ENCODE measurements at regions not wholly inside any gene's neighbourhood (a gene's known extent, or its start where the extent isn't known, plus 50 kb on each side); places are given as distances from the start of the nearest gene placed in this dataset.

DNA sequence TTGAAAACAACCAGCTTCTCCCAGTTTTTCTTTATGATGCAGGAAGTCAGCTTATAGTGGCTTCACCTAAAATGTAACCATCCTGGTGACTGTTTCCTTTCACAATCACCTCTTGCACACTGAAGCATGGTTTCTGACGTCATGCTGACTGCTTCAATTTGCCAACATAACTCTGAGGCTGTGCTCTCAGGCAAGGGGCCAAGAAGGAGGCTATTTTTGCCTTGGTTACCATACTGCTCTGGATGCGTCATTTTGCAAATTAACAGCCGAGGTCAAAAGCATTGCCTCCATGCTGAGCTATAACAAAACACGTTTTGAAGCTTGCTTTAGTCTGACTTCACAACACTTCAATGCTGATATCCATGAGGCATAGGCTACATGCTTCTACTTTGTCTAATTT lies 397.8 kb downstream of the METTL4 start:
- H3K9ac ChIP-seq (ENCODE audit: low read length) = no peak overlapping the region
- H4K20me1 ChIP-seq (ENCODE audit: insufficient read depth) = no peaks in the 10 kb centered on the region
- H3K27ac ChIP-seq (ENCODE audit: low read depth, low read length) = no peak overlapping the region
- POLR2A ChIA-PET = no interaction called here
- intact Hi-C loops (cut with micrococcal nuclease) = no loop called here
- CTCF ChIA-PET = no interaction called here
- H3K4me2 ChIP-seq (ENCODE audit: low read length) = no peak overlapping the region
- RAD21 ChIA-PET (ENCODE audit: low non-redundant PET in 1 of 2, low total read pairs in 2 of 2, uncharacterized antibody in 2 of 2, unreplicated experiment in 2 of 2) = no interaction called here
- H3K36me3 ChIP-seq (ENCODE audit: control insufficient read depth in 1 of 2, insufficient read depth in 2 of 2, low read length in 2 of 2) = no peaks in the 10 kb centered on the region
- H3K4me1 ChIP-seq (ENCODE audit: control insufficient read depth in 1 of 2, insufficient read depth in 2 of 2, low read length in 2 of 2) = no peaks in the 10 kb centered on the region
- BruUV-seq (replicated peaks) = no TSS peak
- ATAC-seq (no peak), DNase-seq (ENCODE audit: low read depth, low spot score) (no peak)
- H3K9me2 ChIP-seq (ENCODE audit: insufficient read depth) = no peaks in the 10 kb centered on the region
- no peak for TF ChIP-seq EGR1 (IDR thresholded peaks at IDR 0.05; ENCODE audit: low read depth)
- TF ChIP-seq POLR2A (IDR thresholded peaks at IDR 0.05; ENCODE audit: borderline replicate concordance, extremely low read depth, insufficient read depth, insufficient read length) = no peak
- TF ChIP-seq CEBPB (IDR thresholded peaks at IDR 0.05; ENCODE audit: low read depth) = no peak
- H3K27me3 ChIP-seq (ENCODE audit: insufficient read depth, low read length) = 0 out of 2 replicates have a peak, but pooled peaks cover 3% of the 10 kb centered on the region
- H3K4me3 ChIP-seq (replicated peaks in 1 of 2; ENCODE audit: low read depth in 1 of 2, low read length in 2 of 2) = no peak overlapping the region
- H3K9me3 ChIP-seq (ENCODE audit: control insufficient read depth in 1 of 2, insufficient read depth in 1 of 2, low read depth in 1 of 2, low read length in 2 of 2) = no peaks in the 10 kb centered on the region
- no peaks in the 10 kb centered on the region for H3K79me2 ChIP-seq (ENCODE audit: insufficient read depth, low read length)
- no peak overlapping the region for H2AFZ ChIP-seq (ENCODE audit: low read depth, low read length, poor library complexity, severe bottlenecking)

DNA sequence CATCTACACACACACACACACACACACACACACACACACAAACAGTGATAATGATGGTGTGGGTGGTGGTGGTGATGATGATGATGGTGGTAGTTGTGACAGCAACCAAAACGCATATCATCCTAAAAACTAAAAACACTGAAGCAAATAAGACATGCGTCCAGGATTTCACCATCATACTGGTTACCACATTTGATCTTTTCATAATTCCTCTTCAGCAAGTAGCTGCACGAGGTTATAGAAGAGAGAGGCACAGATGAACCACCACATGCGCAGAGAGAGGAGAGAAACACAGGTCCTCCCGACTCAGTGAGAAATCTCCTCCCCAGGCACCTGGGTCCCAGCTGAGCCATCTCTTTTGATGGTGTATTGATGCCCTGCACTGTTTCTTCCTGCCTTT lies 393.3 kb downstream of the METTL4 start:
- Histone ChIP-seq H2AFZ (ENCODE audit: low read depth, low read length, poor library complexity, severe bottlenecking) (no peak overlapping the region), H3K27ac (ENCODE audit: low read depth, low read length) (no peak overlapping the region), H3K36me3 (ENCODE audit: control insufficient read depth in 1 of 2, insufficient read depth in 2 of 2, low read length in 2 of 2) (no peaks in the 10 kb centered on the region), H3K4me3 (replicated peaks in 1 of 2; ENCODE audit: low read depth in 1 of 2, low read length in 2 of 2) (no peak overlapping the region), H3K4me2 (ENCODE audit: low read length) (no peak overlapping the region), H3K79me2 (ENCODE audit: insufficient read depth, low read length) (no peaks in the 10 kb centered on the region), H3K27me3 (ENCODE audit: insufficient read depth, low read length) (0 out of 2 replicates have a peak, but pooled peaks cover 5% of the 10 kb centered on the region), H3K9me2 (ENCODE audit: insufficient read depth) (no peaks in the 10 kb centered on the region), H3K9me3 (ENCODE audit: control insufficient read depth in 1 of 2, insufficient read depth in 1 of 2, low read depth in 1 of 2, low read length in 2 of 2) (no peaks in the 10 kb centered on the region), H3K4me1 (ENCODE audit: control insufficient read depth in 1 of 2, insufficient read depth in 2 of 2, low read length in 2 of 2) (no peaks in the 10 kb centered on the region), H3K9ac (ENCODE audit: low read length) (no peak overlapping the region), H4K20me1 (ENCODE audit: insufficient read depth) (no peaks in the 10 kb centered on the region)
- DNase-seq (ENCODE audit: low read depth, low spot score) = no peak
- intact Hi-C loops (cut with micrococcal nuclease) = no loop called here
- RAD21 ChIA-PET (ENCODE audit: low non-redundant PET in 1 of 2, low total read pairs in 2 of 2, uncharacterized antibody in 2 of 2, unreplicated experiment in 2 of 2) = no interaction called here
- POLR2A ChIA-PET = no interaction called here
- TF ChIP-seq CBX3 (IDR thresholded peaks at IDR 0.05; ENCODE audit: low read depth) (no peak), REST (IDR thresholded peaks at IDR 0.05; ENCODE audit: low read depth) (no peak), JUND (IDR thresholded peaks at IDR 0.05) (no peak), ZFX (IDR thresholded peaks at IDR 0.05) (no peak), SP1 (IDR thresholded peaks at IDR 0.05; ENCODE audit: low read depth) (no peak), ELF1 (IDR thresholded peaks at IDR 0.05; ENCODE audit: borderline replicate concordance, low read depth) (no peak), SRF (IDR thresholded peaks at IDR 0.05; ENCODE audit: low read depth) (no peak), EZH2 (IDR thresholded peaks at IDR 0.05) (no peak), RAD21 (IDR thresholded peaks at IDR 0.05; ENCODE audit: low read depth) (no peak), POLR2A (IDR thresholded peaks at IDR 0.05; ENCODE audit: borderline replicate concordance, extremely low read depth, insufficient read depth, insufficient read length) (no peak), SIN3A (IDR thresholded peaks at IDR 0.05; ENCODE audit: low read depth) (no peak), FOSL1 (IDR thresholded peaks at IDR 0.05; ENCODE audit: low read depth) (no peak), ZNF274 (IDR thresholded peaks at IDR 0.05; ENCODE audit: low read depth, low read length) (no peak), POLR2AphosphoS5 (IDR thresholded peaks at IDR 0.05; ENCODE audit: low read depth, low read length) (no peak), EGR1 (IDR thresholded peaks at IDR 0.05; ENCODE audit: low read depth) (no peak), CEBPB (IDR thresholded peaks at IDR 0.05; ENCODE audit: low read depth) (no peak)
- TF ChIP-seq, protein P1, sequence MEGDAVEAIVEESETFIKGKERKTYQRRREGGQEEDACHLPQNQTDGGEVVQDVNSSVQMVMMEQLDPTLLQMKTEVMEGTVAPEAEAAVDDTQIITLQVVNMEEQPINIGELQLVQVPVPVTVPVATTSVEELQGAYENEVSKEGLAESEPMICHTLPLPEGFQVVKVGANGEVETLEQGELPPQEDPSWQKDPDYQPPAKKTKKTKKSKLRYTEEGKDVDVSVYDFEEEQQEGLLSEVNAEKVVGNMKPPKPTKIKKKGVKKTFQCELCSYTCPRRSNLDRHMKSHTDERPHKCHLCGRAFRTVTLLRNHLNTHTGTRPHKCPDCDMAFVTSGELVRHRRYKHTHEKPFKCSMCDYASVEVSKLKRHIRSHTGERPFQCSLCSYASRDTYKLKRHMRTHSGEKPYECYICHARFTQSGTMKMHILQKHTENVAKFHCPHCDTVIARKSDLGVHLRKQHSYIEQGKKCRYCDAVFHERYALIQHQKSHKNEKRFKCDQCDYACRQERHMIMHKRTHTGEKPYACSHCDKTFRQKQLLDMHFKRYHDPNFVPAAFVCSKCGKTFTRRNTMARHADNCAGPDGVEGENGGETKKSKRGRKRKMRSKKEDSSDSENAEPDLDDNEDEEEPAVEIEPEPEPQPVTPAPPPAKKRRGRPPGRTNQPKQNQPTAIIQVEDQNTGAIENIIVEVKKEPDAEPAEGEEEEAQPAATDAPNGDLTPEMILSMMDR (IDR thresholded peaks at IDR 0.05 in 2 of 3, conservative IDR thresholded peaks at IDR 0.05 in 1 of 3; ENCODE audit: borderline replicate concordance in 1 of 3, insufficient read depth in 1 of 3, low read depth in 2 of 3, low read length in 2 of 3) = no peak
- BruUV-seq (replicated peaks) = no TSS peak
- CTCF ChIA-PET = no interaction called here
- ATAC-seq = no peak
